ENCODE measurements at regions not wholly inside any gene's neighbourhood (a gene's known extent, or its start where the extent isn't known, plus 50 kb on each side); places are given as distances from the start of the nearest gene placed in this dataset.

DNA sequence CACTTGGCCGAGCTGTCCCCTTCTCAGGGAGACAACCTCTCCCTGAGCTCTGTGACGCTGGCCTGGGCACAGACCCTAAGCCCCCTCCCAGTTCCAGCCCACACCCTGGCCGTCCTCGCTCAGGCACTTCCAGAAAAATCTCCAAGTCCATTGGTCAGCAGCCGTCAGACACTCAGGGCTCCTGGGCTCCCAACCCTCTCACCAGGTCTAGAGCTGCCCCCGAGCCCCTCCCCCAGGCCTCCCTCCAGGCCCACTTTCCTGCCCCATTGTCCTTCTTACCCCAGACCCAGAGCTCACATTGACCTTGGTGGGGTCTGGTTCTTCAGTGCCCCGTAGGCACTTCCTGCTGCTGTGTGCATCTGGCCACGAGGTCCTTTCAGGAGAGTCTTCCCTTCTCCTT lies 249.3 kb upstream of the RTL1 start:
- intact Hi-C loops (cut with micrococcal nuclease) = no loop called here
- no peak for DNase-seq
- Histone ChIP-seq H3K9me3 (replicated peaks) (peaks cover 10% of the 10 kb centered on the region), H3K27me3 (ENCODE audit: low read depth) (peaks cover 64% of the 10 kb centered on the region), H3K4me1 (no peaks in the 10 kb centered on the region), H3K36me3 (no peaks in the 10 kb centered on the region), H3K4me3 (no peak overlapping the region), H3K27ac (replicated peaks) (no peak overlapping the region)
- TF ChIP-seq, protein P1, sequence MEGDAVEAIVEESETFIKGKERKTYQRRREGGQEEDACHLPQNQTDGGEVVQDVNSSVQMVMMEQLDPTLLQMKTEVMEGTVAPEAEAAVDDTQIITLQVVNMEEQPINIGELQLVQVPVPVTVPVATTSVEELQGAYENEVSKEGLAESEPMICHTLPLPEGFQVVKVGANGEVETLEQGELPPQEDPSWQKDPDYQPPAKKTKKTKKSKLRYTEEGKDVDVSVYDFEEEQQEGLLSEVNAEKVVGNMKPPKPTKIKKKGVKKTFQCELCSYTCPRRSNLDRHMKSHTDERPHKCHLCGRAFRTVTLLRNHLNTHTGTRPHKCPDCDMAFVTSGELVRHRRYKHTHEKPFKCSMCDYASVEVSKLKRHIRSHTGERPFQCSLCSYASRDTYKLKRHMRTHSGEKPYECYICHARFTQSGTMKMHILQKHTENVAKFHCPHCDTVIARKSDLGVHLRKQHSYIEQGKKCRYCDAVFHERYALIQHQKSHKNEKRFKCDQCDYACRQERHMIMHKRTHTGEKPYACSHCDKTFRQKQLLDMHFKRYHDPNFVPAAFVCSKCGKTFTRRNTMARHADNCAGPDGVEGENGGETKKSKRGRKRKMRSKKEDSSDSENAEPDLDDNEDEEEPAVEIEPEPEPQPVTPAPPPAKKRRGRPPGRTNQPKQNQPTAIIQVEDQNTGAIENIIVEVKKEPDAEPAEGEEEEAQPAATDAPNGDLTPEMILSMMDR (IDR thresholded peaks at IDR 0.05; ENCODE audit: borderline replicate concordance) = no peak

DNA sequence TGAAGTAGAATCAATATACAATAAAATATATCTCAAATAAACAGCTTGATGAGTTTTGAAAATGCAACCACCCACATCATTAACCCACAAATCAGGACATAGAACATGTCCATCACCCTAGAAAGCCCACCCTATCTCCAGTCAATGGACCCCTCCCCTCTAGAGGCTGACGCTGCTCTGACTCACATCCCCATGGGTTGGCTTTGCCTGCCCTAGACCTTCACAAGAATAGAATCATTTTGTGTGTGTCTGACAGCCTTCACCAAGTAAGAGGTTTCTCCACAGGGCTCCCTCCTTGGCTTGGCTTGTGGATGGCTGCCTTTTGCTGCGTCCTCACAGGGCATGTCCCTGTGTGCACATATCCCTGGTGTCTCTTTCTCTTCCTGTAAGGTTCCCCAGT lies 250.2 kb upstream of the RTL1 start:
- DNase-seq = no peak
- intact Hi-C loops (cut with micrococcal nuclease) = no loop called here

DNA sequence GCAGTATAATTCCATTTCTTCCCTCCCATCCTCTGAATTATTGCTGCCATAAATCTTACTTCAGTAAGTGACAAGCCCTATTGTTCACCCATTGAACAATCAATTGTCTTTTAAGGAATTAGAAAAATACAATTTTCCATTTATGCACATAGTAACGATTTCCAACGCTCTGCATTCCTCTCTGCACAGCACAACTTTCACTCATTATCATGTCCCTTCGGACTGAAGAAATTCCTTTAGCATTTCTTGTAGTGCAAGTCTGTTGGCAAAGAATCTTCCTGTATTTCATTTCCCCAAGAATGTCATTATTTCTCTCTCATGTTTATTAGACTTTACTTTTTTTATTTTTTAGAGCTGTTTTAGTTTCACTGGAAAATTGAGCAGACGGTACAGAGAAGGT lies 252.1 kb upstream of the RTL1 start:
- TF ChIP-seq, protein P1 (IDR thresholded peaks at IDR 0.05; ENCODE audit: borderline replicate concordance) = no peak
- Histone ChIP-seq H3K36me3 (no peaks in the 10 kb centered on the region), H3K4me3 (no peak overlapping the region), H3K9me3 (replicated peaks) (no peaks in the 10 kb centered on the region), H3K27ac (replicated peaks) (no peak overlapping the region), H3K4me1 (no peaks in the 10 kb centered on the region), H3K27me3 (ENCODE audit: low read depth) (peaks cover 57% of the 10 kb centered on the region)
- no peak for DNase-seq
- intact Hi-C loops (cut with micrococcal nuclease) = no loop called here

More for the DNA sequence above, 250.2 kb upstream of the RTL1 start:
- Histone ChIP-seq H3K4me1 (no peaks in the 10 kb centered on the region), H3K9me3 (replicated peaks) (peaks cover 2% of the 10 kb centered on the region), H3K4me3 (no peak overlapping the region), H3K27ac (replicated peaks) (no peak overlapping the region), H3K27me3 (ENCODE audit: low read depth) (peaks cover 66% of the 10 kb centered on the region), H3K36me3 (no peaks in the 10 kb centered on the region)
- TF ChIP-seq, protein P1 (IDR thresholded peaks at IDR 0.05; ENCODE audit: borderline replicate concordance) = no peak

DNA sequence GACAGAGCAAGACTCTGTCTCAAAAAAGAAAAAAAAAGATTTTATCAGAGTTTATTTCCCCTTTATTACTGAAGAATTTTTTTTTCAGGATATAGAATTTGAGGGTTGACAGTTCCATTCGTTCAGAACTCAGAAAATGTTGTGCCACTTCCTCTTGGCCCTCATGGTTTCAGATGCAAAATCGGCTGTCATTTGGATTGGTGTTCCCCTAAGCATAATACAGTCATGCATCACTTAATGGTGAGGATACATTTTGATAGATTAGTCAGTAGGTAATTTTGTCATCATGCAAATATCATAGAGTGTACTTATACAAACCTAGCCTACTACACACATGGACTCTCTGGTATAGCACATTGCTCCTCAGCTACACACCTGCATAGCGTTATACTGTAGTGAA lies 263.9 kb upstream of the RTL1 start:
- H3K9me3 ChIP-seq (replicated peaks) = peaks cover 51% of the 10 kb centered on the region

DNA sequence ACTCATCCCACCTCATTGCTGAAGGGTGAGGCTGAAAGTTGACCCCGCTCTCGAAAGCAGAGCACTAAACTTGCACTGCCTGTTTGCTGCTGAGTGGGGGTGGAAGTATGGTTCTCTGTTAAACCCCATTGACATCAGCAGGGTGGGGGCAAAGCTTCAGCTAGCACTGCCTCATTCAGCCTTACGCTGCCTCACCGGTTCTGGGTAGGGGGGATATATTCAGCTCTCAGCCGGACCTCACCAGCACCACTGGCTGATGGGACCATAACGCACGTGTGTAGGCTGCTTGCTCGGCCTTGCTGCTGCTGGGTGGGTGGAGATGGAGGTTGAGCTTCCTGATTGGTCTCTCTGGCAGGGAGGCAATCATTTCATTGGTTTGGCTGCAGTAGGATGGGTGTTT lies 265.7 kb upstream of the RTL1 start:
- H3K27ac ChIP-seq (replicated peaks) = no peak overlapping the region
- TF ChIP-seq, protein P1 (IDR thresholded peaks at IDR 0.05; ENCODE audit: borderline replicate concordance) = no peak
- peaks cover 13% of the 10 kb centered on the region for H3K27me3 ChIP-seq (ENCODE audit: low read depth)
- H3K4me1 ChIP-seq = no peaks in the 10 kb centered on the region
- intact Hi-C loops (cut with micrococcal nuclease) = no loop called here
- no peaks in the 10 kb centered on the region for H3K36me3 ChIP-seq
- H3K9me3 ChIP-seq (replicated peaks) = peaks cover 53% of the 10 kb centered on the region
- DNase-seq = no peak
- H3K4me3 ChIP-seq = no peak overlapping the region

More for the DNA sequence above, 263.9 kb upstream of the RTL1 start:
- no peaks in the 10 kb centered on the region for H3K27me3 ChIP-seq (ENCODE audit: low read depth)
- H3K4me3 ChIP-seq = no peak overlapping the region
- no peak for DNase-seq
- TF ChIP-seq, protein P1 (IDR thresholded peaks at IDR 0.05; ENCODE audit: borderline replicate concordance) = no peak
- no peaks in the 10 kb centered on the region for H3K36me3 ChIP-seq
- intact Hi-C loops (cut with micrococcal nuclease) = no loop called here
- H3K4me1 ChIP-seq = no peaks in the 10 kb centered on the region
- no peak overlapping the region for H3K27ac ChIP-seq (replicated peaks)

DNA sequence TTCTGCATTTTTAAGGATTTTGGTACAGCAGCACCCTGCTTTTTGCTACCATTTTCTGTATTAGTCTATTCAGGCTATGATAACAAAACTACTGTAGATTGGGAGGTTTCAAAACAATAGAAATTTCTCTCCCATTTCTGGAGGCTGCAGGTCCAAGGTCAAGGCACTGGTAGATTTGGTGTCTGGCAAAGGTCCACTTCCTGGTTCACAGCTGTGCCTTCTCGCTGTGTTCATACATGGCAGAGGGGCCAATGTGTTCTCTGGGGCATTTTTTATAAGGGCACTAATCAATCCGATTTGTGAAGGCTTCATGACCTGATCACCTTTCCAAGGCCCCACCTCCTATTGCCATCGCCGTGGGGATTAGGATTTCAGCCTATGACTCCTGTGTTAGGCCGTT lies 268.1 kb upstream of the RTL1 start:
- DNase-seq = no peak
- TF ChIP-seq, protein P1 (IDR thresholded peaks at IDR 0.05; ENCODE audit: borderline replicate concordance) = no peak
- Histone ChIP-seq H3K9me3 (replicated peaks) (peaks cover 29% of the 10 kb centered on the region), H3K27me3 (ENCODE audit: low read depth) (peaks cover 13% of the 10 kb centered on the region), H3K4me1 (no peaks in the 10 kb centered on the region), H3K27ac (replicated peaks) (no peak overlapping the region), H3K4me3 (no peak overlapping the region), H3K36me3 (no peaks in the 10 kb centered on the region)
- intact Hi-C loops (cut with micrococcal nuclease) = no loop called here
